ENCODE measurements at regions not wholly inside any gene's neighbourhood (a gene's known extent, or its start where the extent isn't known, plus 50 kb on each side); places are given as distances from the start of the nearest gene placed in this dataset.

DNA sequence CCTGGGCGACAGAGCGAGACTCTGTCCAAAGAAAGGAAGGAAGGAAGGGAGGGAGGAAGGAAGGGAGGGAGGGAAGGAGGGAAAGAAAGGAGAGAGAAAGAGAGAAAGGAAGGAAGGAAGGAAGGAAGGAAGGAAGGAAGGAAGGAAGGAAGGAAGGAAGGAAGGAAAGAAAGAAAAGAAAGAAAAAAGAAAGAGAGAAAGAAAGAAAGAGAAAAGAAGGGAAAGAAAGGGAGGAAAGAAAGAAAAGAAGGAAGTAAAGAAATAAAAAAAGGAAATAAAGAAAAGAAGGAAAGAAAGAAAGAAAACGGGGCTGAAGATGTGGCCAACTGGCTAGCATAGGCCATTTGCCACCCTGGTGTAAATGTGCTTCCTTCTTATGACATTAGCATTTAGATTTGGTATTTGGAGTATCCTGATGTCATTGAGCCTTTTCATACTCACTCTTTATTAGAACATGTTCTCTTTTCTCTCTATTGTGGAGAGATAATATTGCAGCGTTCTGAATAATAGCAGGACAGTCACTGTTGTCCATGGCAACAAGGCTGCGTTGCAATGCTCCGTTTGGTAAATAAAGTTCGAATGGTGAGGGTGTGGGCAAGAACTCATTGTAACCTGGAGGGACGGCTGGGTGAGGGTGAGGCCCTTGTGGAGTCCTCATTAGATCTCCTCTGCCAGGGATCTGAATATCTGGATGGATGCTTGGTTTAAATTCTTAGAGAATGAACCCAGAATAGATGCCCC, 173.9 kb upstream of the UBL3 start:
- no peaks in the 10 kb centered on the region for H3K9me3 ChIP-seq
- no peak overlapping the region for H3K27ac ChIP-seq
- no peaks in the 10 kb centered on the region for H3K27me3 ChIP-seq
- intact Hi-C loops (cut with DNase I) = no loop called here
- 81 to 90% (median 84%) methylated on average over 8 of the region's 8 CpGs for WGBS, 3 donors
- no peaks in the 10 kb centered on the region for H3K4me1 ChIP-seq (ENCODE audit: insufficient read depth)
- no peak overlapping the region for H3K4me3 ChIP-seq
- H3K36me3 ChIP-seq = no peaks in the 10 kb centered on the region
- DNase-seq = no peak
- TF ChIP-seq POLR2A (IDR thresholded peaks at IDR 0.05) (no peak), EP300 (IDR thresholded peaks at IDR 0.05) (no peak)
- TF ChIP-seq, protein P1, sequence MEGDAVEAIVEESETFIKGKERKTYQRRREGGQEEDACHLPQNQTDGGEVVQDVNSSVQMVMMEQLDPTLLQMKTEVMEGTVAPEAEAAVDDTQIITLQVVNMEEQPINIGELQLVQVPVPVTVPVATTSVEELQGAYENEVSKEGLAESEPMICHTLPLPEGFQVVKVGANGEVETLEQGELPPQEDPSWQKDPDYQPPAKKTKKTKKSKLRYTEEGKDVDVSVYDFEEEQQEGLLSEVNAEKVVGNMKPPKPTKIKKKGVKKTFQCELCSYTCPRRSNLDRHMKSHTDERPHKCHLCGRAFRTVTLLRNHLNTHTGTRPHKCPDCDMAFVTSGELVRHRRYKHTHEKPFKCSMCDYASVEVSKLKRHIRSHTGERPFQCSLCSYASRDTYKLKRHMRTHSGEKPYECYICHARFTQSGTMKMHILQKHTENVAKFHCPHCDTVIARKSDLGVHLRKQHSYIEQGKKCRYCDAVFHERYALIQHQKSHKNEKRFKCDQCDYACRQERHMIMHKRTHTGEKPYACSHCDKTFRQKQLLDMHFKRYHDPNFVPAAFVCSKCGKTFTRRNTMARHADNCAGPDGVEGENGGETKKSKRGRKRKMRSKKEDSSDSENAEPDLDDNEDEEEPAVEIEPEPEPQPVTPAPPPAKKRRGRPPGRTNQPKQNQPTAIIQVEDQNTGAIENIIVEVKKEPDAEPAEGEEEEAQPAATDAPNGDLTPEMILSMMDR (IDR thresholded peaks at IDR 0.05) = no peak

DNA sequence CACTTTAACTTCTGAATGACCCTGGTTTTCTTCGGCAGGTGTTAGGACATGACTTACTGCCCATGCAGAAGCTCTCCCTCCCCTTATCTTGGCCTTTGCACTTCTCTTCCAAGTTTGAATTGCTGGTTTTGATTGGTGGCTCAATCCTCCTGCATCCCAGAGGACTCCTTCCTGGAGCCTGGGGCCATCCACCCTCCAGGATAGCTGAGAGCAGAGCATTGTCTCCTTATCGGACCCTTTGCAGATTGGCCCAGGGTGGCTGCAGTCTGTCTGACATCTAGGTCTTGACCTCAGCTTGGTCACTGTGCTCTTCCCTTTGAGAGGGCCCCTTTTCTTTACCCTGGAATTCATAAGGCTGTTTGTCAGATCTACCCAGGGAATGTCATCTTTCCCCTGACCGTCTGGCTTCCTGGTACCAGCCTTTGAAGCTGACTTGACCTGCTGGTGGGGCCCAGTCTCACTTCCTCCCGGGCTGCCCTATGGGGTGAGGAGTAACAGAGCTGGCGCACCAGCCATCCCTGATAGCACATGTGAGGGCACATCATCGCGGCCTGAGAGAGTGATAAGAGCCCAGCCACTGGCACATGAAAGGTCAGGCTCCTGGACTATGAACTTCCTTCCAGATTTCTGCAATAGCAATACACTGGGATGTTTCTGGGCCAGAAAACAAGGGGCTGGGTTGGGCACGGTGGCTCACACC, 172.9 kb upstream of the UBL3 start:
- H3K27me3 ChIP-seq = no peaks in the 10 kb centered on the region
- H3K4me1 ChIP-seq (ENCODE audit: insufficient read depth) = no peaks in the 10 kb centered on the region
- H3K27ac ChIP-seq = no peak overlapping the region
- TF ChIP-seq EP300 (IDR thresholded peaks at IDR 0.05) (no peak), POLR2A (IDR thresholded peaks at IDR 0.05) (no peak)
- TF ChIP-seq, protein P1 (IDR thresholded peaks at IDR 0.05) = no peak
- no peak for DNase-seq
- no peaks in the 10 kb centered on the region for H3K36me3 ChIP-seq
- 82 to 88% (median 83%) methylated on average over 8 of the region's 8 CpGs for WGBS, 3 donors
- H3K4me3 ChIP-seq = no peak overlapping the region
- H3K9me3 ChIP-seq = no peaks in the 10 kb centered on the region
- intact Hi-C loops (cut with DNase I) = no loop called here

DNA sequence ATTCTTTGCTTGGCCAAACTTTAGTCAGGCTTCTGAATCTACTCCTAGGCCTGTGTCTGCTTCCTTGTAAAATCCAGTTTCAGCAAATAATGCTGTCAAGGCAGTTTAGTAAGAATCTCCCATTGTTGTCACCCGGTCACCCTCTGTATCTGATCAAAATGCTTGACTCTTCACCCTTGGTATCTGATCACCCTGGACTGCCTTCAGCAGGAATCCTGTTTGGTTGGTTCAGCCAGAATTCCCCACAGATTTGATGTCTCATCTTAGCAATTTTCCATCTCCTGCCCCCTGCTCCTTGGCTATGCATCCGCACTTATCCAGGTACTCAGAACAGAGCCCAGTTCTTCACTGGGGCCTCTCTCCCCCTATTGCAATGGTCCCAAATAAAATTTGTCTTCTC, 172.4 kb upstream of the UBL3 start:
- Histone ChIP-seq H3K36me3 (no peaks in the 10 kb centered on the region), H3K4me3 (no peak overlapping the region), H3K27ac (no peak overlapping the region), H3K27me3 (no peaks in the 10 kb centered on the region), H3K4me1 (ENCODE audit: insufficient read depth) (no peaks in the 10 kb centered on the region), H3K9me3 (no peaks in the 10 kb centered on the region)
- 91 to 98% (median 94%) methylated on average over 2 of the region's 2 CpGs for WGBS, 3 donors
- intact Hi-C loops (cut with DNase I) = no loop called here
- TF ChIP-seq POLR2A (IDR thresholded peaks at IDR 0.05) (no peak), EP300 (IDR thresholded peaks at IDR 0.05) (no peak)
- TF ChIP-seq, protein P1 (IDR thresholded peaks at IDR 0.05) = no peak
- DNase-seq = no peak

DNA sequence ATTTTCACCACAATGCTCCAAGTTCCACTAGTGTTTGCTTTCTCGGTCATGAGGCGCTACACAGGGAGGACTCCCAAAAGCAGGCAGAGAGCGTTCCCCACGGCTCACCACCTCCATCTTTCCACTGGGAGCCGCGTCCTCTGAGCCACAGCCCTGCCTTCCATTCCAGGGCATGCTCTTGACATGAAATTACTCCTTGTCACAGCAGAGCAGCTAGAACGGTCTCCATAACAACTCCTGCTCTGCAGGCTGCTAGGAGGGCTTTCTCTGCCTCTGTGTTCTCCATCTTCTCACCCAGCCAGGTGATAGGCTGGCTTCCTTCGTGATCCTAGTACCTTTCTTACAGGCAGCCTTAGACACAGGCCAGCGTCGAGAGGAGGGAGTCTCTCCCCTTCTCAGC, 171.8 kb upstream of the UBL3 start:
- 89 to 94% (median 91%) methylated on average over 10 of the region's 10 CpGs for WGBS, 3 donors
- Histone ChIP-seq H3K27ac (no peak overlapping the region), H3K9me3 (no peaks in the 10 kb centered on the region), H3K4me3 (no peak overlapping the region), H3K36me3 (no peaks in the 10 kb centered on the region), H3K27me3 (no peaks in the 10 kb centered on the region), H3K4me1 (ENCODE audit: insufficient read depth) (no peaks in the 10 kb centered on the region)
- intact Hi-C loops (cut with DNase I) = no loop called here
- no peak for DNase-seq
- TF ChIP-seq EP300 (IDR thresholded peaks at IDR 0.05) (no peak), POLR2A (IDR thresholded peaks at IDR 0.05) (no peak)

DNA sequence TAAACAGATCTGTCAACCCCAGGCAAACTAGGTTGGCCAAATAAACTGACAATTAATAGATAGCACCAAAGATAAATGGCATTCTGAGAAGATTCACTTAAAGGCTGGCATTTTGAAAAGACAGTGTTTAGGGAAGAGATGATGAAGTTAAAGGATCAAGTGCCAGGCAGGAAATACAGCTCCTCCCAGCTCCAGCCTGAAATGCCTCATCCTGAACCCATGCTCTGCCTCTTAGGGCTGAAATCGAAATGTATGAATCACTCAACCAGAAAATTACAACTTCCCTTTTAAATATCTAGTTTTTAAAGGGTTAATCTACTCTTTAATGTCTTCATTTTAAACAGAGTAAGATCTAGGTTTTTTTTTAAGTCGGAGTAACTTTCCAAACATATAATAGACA, 171.2 kb upstream of the UBL3 start:
- intact Hi-C loops (cut with DNase I) = no loop called here
- TF ChIP-seq, protein P1 (IDR thresholded peaks at IDR 0.05) = no peak
- no peak overlapping the region for H3K4me3 ChIP-seq
- H3K9me3 ChIP-seq = no peaks in the 10 kb centered on the region
- 64 to 72% (median 65%) methylated on average over 2 of the region's 2 CpGs for WGBS, 3 donors
- H3K27ac ChIP-seq = no peak overlapping the region
- H3K4me1 ChIP-seq (ENCODE audit: insufficient read depth) = no peaks in the 10 kb centered on the region
- H3K36me3 ChIP-seq = no peaks in the 10 kb centered on the region
- H3K27me3 ChIP-seq = no peaks in the 10 kb centered on the region
- no peak for DNase-seq
